ENCODE measurements at regions not wholly inside any gene's neighbourhood (a gene's known extent, or its start where the extent isn't known, plus 50 kb on each side); places are given as distances from the start of the nearest gene placed in this dataset.

GRCh38 chr12:92488735-92489134, 214.1 kb upstream of the PLEKHG7 start:
- DNase-seq: peak; percentile 12

- DNase-seq: no peak
Observed at GRCh38 chr12:92487138-92487485, 215.7 kb upstream of the PLEKHG7 start.

GRCh38 chr12:92486443-92487137, 216.2 kb upstream of the PLEKHG7 start:
- DNase-seq: no peak

- no peak for DNase-seq
Observed at GRCh38 chr12:92485351-92486348, 217.1 kb upstream of the PLEKHG7 start.

- no peak for DNase-seq
Observed at GRCh38 chr12:92482599-92482998, 220.2 kb upstream of the PLEKHG7 start.

- no peak for DNase-seq
Observed at GRCh38 chr12:92481066-92481465, 221.7 kb upstream of the PLEKHG7 start.

GRCh38 chr12:92478692-92479091, 224.1 kb upstream of the PLEKHG7 start:
- no peak for DNase-seq

- no peak for DNase-seq
Observed at GRCh38 chr12:92476844-92477243, 225.9 kb upstream of the PLEKHG7 start.

GRCh38 chr12:92473564-92473963, 229.2 kb upstream of the PLEKHG7 start:
- DNase-seq: no peak

GRCh38 chr12:92472201-92472600, 230.6 kb upstream of the PLEKHG7 start:
- no peak for DNase-seq

GRCh38 chr12:92471551-92471950, 231.2 kb upstream of the PLEKHG7 start:
- DNase-seq: no peak

- DNase-seq: no peak
Observed at GRCh38 chr12:92470608-92471021, 232.2 kb upstream of the PLEKHG7 start.

- DNase-seq: no peak
Observed at GRCh38 chr12:92469837-92470236, 233.0 kb upstream of the PLEKHG7 start.

- no peak for DNase-seq
Observed at GRCh38 chr12:92468358-92469020, 234.3 kb upstream of the PLEKHG7 start.

GRCh38 chr12:92467886-92468285, 234.9 kb upstream of the PLEKHG7 start:
- DNase-seq: no peak

- no peak for DNase-seq
Observed at GRCh38 chr12:92466391-92467305, 236.1 kb upstream of the PLEKHG7 start.

GRCh38 chr12:92465786-92466295, 236.9 kb upstream of the PLEKHG7 start:
- DNase-seq: no peak

- DNase-seq: no peak
Observed at GRCh38 chr12:92464911-92465310, 237.9 kb upstream of the PLEKHG7 start.

- DNase-seq: no peak
Observed at GRCh38 chr12:92463171-92463570, 239.6 kb upstream of the PLEKHG7 start.

- no peak for DNase-seq
Observed at GRCh38 chr12:92462527-92462926, 240.3 kb upstream of the PLEKHG7 start.

GRCh38 chr12:92462049-92462448, 240.7 kb upstream of the PLEKHG7 start:
- DNase-seq: peak; percentile 12

- DNase-seq: no peak
Observed at GRCh38 chr12:92459850-92460249, 242.9 kb upstream of the PLEKHG7 start.
